MM.1S (cell line): ENCODE measurements at regions not wholly inside any gene's neighbourhood (a gene's known extent, or its start where the extent isn't known, plus 50 kb on each side); places are given as distances from the start of the nearest gene placed in this dataset.

Experiments used
- EZH2 ChIP-seq: fragments of 300-600 bp; sonication (generic); optimal IDR thresholded peaks from 2 replicates; pipeline ENCODE3; 2017; ENCODE audit warnings: low read depth, mild to moderate bottlenecking, antibody characterized with exemption, low read length, mixed read lengths
- EZH2phosphoT487 ChIP-seq: fragments of 300-600 bp; sonication (generic); IDR thresholded peaks from 2 replicates; pipeline ENCODE4 v1.6.1; 2018; ENCODE audit warnings: antibody characterized with exemption, low read length

DNA sequence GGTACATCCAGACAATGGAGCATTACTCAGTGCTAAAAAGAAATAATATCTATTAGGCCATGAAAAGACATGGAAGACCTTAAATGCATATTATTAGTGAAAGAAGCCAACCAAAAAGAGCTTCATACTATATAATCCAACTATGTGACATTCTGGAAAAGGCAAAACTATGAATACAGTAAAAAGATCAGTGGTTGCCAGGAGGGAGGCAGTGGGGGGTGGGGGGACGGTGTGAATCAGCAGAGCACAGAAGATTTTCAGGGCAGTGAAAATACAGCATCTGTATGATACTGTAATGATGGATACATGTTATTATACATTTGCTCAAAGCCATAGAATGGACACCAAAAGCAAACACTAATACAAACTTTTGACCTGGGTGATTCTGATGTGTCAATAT is 339.4 kb upstream of the SNX7 start:
- TF ChIP-seq EZH2phosphoT487 (no peak), EZH2 (no peak)
